WTC11 (cell line): ENCODE measurements at regions not wholly inside any gene's neighbourhood (a gene's known extent, or its start where the extent isn't known, plus 50 kb on each side); places are given as distances from the start of the nearest gene placed in this dataset.

Experiments used
- ATAC-seq: fragments of 200-7000 bp; cut with Tn5 transposase; 2 replicates; pipeline ENCODE4 v1.10.0; 2021; ENCODE audit warnings: mild to moderate bottlenecking, moderate library complexity
- CTCF ChIA-PET: fragments of 300-600 bp; sonication (Branson Sonifier 250); formaldehyde crosslinking; loops from one replicate; lab custom pipeline; 2021; ENCODE audit warnings: antibody characterized with exemption; lab: Charles Lee
- POLR2A ChIA-PET: fragments of 350-600 bp; sonication (Branson Sonifier 250); formaldehyde crosslinking; loops from one replicate; lab custom pipeline; 2021; ENCODE audit warnings: antibody characterized with exemption; lab: Charles Lee
- DNase-seq: peaks from one replicate; pipeline ENCODE4 v3.0.0; 2021; ENCODE audit warnings: low spot score
- H3K27ac Mint-ChIP-seq: 2 replicates; pipeline ENCODE4 v1.8.0; 2021; ENCODE audit warnings: mixed read lengths
- H3K27me3 Mint-ChIP-seq: 2 replicates; pipeline ENCODE4 v1.8.0; 2021; ENCODE audit warnings: low read depth, mild to moderate bottlenecking, moderate library complexity, mixed read lengths
- H3K36me3 Mint-ChIP-seq: 2 replicates; pipeline ENCODE4 v1.8.0; 2021; ENCODE audit warnings: mixed read lengths
- H3K4me1 Mint-ChIP-seq: 2 replicates; pipeline ENCODE4 v1.8.0; 2022; ENCODE audit warnings: mixed read lengths
- H3K4me3 Mint-ChIP-seq: 2 replicates; pipeline ENCODE4 v1.8.0; 2021; ENCODE audit warnings: mild to moderate bottlenecking, moderate library complexity, mixed read lengths
- H3K9me3 Mint-ChIP-seq: 2 replicates; pipeline ENCODE4 v1.8.0; 2021; ENCODE audit warnings: mixed read lengths
- ARID4B ChIP-seq: sonication (generic); formaldehyde crosslinking; IDR thresholded peaks from 2 replicates; pipeline ENCODE4 v1.8.0; 2023; ENCODE audit warnings: missing genetic modification reagents, mild to moderate bottlenecking, borderline replicate concordance
- CREB1 ChIP-seq: sonication (generic); formaldehyde crosslinking; IDR thresholded peaks from 2 replicates; pipeline ENCODE4 v1.8.0; 2023; ENCODE audit warnings: mild to moderate bottlenecking, missing genetic modification reagents
- ETV6 ChIP-seq: sonication (generic); formaldehyde crosslinking; IDR thresholded peaks from 2 replicates; pipeline ENCODE4 v1.8.1; 2022; ENCODE audit warnings: mild to moderate bottlenecking, missing genetic modification reagents
- IRF1 ChIP-seq: sonication (generic); formaldehyde crosslinking; IDR thresholded peaks from 2 replicates; pipeline ENCODE4 v1.8.0; 2023; ENCODE audit warnings: missing genetic modification reagents
- MXD4 ChIP-seq: fragments of 250-450 bp; sonication (Bioruptor Pico); IDR thresholded peaks from 2 replicates; pipeline ENCODE4 v1.8.0; 2021; ENCODE audit warnings: mild to moderate bottlenecking, moderate library complexity, borderline replicate concordance
- SMAD4 ChIP-seq: sonication (generic); formaldehyde crosslinking; IDR thresholded peaks from 2 replicates; pipeline ENCODE4 v1.8.0; 2022; ENCODE audit warnings: mild to moderate bottlenecking, missing genetic modification reagents
- STAT6 ChIP-seq: sonication (generic); formaldehyde crosslinking; conservative IDR thresholded peaks from 2 replicates; pipeline ENCODE4 v1.8.1; 2023; ENCODE audit warnings: mild to moderate bottlenecking, low read depth, missing genetic modification reagents, moderate library complexity
- TCF7 ChIP-seq: sonication (generic); formaldehyde crosslinking; IDR thresholded peaks from 2 replicates; pipeline ENCODE4 v1.8.0; 2022; ENCODE audit warnings: mild to moderate bottlenecking, low read depth, missing genetic modification reagents, moderate library complexity
- ZNF219 ChIP-seq: sonication (generic); formaldehyde crosslinking; IDR thresholded peaks from 2 replicates; pipeline ENCODE4 v1.8.0; 2023; ENCODE audit warnings: missing genetic modification reagents, mild to moderate bottlenecking, borderline replicate concordance
- TF ChIP-seq, protein P1 (sequence below): sonication (generic); formaldehyde crosslinking; IDR thresholded peaks from 2 replicates; pipeline ENCODE4 v1.8.1; 2023; ENCODE audit warnings: mild to moderate bottlenecking, missing genetic modification reagents, borderline replicate concordance

DNA sequence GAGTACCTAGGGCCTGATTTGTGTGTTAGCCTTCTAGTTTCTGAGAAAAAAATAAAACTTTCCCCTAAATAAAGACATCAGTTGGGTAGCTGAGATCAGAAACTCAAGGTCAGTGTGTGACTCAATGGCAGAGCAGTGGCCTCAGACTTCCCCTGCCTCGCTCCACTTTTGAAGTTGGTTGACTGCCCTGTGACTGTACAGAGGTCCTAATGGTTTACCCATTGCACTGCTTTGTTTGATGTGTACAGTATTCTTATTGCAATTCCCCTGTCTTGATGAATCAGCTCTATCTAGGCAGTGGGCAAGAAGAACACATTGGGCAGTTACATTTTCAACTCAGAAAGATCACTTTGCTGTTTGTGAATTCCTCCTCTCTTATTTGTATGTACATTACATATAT, 315.7 kb downstream of the KCNS3 start:
- H3K27me3 Mint-ChIP-seq: no peaks in the 10 kb centered on the region
- no peak for TF ChIP-seq TCF7 (CRISPR knock-in tag)
- no peak for TF ChIP-seq STAT6
- TF ChIP-seq, protein P1, sequence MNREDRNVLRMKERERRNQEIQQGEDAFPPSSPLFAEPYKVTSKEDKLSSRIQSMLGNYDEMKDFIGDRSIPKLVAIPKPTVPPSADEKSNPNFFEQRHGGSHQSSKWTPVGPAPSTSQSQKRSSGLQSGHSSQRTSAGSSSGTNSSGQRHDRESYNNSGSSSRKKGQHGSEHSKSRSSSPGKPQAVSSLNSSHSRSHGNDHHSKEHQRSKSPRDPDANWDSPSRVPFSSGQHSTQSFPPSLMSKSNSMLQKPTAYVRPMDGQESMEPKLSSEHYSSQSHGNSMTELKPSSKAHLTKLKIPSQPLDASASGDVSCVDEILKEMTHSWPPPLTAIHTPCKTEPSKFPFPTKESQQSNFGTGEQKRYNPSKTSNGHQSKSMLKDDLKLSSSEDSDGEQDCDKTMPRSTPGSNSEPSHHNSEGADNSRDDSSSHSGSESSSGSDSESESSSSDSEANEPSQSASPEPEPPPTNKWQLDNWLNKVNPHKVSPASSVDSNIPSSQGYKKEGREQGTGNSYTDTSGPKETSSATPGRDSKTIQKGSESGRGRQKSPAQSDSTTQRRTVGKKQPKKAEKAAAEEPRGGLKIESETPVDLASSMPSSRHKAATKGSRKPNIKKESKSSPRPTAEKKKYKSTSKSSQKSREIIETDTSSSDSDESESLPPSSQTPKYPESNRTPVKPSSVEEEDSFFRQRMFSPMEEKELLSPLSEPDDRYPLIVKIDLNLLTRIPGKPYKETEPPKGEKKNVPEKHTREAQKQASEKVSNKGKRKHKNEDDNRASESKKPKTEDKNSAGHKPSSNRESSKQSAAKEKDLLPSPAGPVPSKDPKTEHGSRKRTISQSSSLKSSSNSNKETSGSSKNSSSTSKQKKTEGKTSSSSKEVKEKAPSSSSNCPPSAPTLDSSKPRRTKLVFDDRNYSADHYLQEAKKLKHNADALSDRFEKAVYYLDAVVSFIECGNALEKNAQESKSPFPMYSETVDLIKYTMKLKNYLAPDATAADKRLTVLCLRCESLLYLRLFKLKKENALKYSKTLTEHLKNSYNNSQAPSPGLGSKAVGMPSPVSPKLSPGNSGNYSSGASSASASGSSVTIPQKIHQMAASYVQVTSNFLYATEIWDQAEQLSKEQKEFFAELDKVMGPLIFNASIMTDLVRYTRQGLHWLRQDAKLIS: no peak
- TF ChIP-seq CREB1 (CRISPR knock-in tag): no peak
- no peak for TF ChIP-seq ARID4B
- no peak for TF ChIP-seq SMAD4 (CRISPR knock-in tag)
- TF ChIP-seq MXD4 (CRISPR knock-in tag): no peak
- no peak for TF ChIP-seq IRF1 (CRISPR knock-in tag)
- TF ChIP-seq ETV6: no peak
- no peak for TF ChIP-seq ZNF219 (CRISPR knock-in tag)
- TF ChIP-seq, all 79 proteins: peak for 0
- ATAC-seq (no peak), DNase-seq (no peak)
- Mint-ChIP-seq H3K9me3 (no peaks in the 10 kb centered on the region), H3K4me1 (peaks cover 12% of the 10 kb centered on the region), H3K4me3 (no peak overlapping the region), H3K36me3 (no peaks in the 10 kb centered on the region), H3K27ac (no peak overlapping the region)
- POLR2A ChIA-PET: no interaction called here
- CTCF ChIA-PET: no interaction called here

GRCh38 chr2:18186816-18187613, 308.5 kb downstream of the KCNS3 start:
- H3K27ac Mint-ChIP-seq: no peak overlapping the region
- H3K9me3 Mint-ChIP-seq: no peaks in the 10 kb centered on the region
- H3K4me1 Mint-ChIP-seq: no peaks in the 10 kb centered on the region
- no peak for TF ChIP-seq ARID4B
- DNase-seq (no peak), ATAC-seq (no peak)
- POLR2A ChIA-PET: no interaction called here
- H3K36me3 Mint-ChIP-seq: no peaks in the 10 kb centered on the region
- no peak overlapping the region for H3K4me3 Mint-ChIP-seq
- H3K27me3 Mint-ChIP-seq: no peaks in the 10 kb centered on the region; the same call in 1 of the 2 replicates
- CTCF ChIA-PET: interaction anchor here (0.5 to 1.1 kb wide), 2 partner anchors 8 to 473 kb away, joined by 3 to 5 read pairs; no protein-coding TSS in a partner anchor
